LNCaP clone FGC (cell line): ENCODE measurements at regions not wholly inside any gene's neighbourhood (a gene's known extent, or its start where the extent isn't known, plus 50 kb on each side); places are given as distances from the start of the nearest gene placed in this dataset.

Source experiments
- DNase-seq: peaks from one replicate; pipeline ENCODE4 v3.0.0-alpha.2; 2011; ENCODE audit warnings: low read depth
- H3K4me3 ChIP-seq: 2 replicates; pipeline ENCODE4 v1.5.1; 2011; ENCODE audit warnings: mild to moderate bottlenecking, low read depth, low read length, control low read depth
- CTCF ChIP-seq: IDR thresholded peaks from 2 replicates; pipeline ENCODE4 v1.5.1; 2012; ENCODE audit warnings: mild to moderate bottlenecking; ENCODE audit not compliant: control insufficient read depth, insufficient read depth; ENCODE audit errors: extremely low read depth

GRCh38 chr3:952906-953305, 139.9 kb upstream of the CNTN6 start:
- DNase-seq: no peak
- no peak overlapping the region for H3K4me3 ChIP-seq
- TF ChIP-seq CTCF: no peak

- H3K4me3 ChIP-seq: no peak overlapping the region
- DNase-seq: no peak
- TF ChIP-seq CTCF: no peak
Observed at GRCh38 chr3:963255-963654, 129.6 kb upstream of the CNTN6 start.

- no peak for DNase-seq
- no peak overlapping the region for H3K4me3 ChIP-seq
- no peak for TF ChIP-seq CTCF
Observed at GRCh38 chr3:963755-964154, 129.1 kb upstream of the CNTN6 start.

- no peak overlapping the region for H3K4me3 ChIP-seq
- DNase-seq: no peak
- TF ChIP-seq CTCF: no peak
Observed at GRCh38 chr3:965826-966225, 127.0 kb upstream of the CNTN6 start.

GRCh38 chr3:966341-966740, 126.5 kb upstream of the CNTN6 start:
- H3K4me3 ChIP-seq: no peak overlapping the region
- no peak for TF ChIP-seq CTCF
- no peak for DNase-seq

- TF ChIP-seq CTCF: no peak
- DNase-seq: no peak
- no peak overlapping the region for H3K4me3 ChIP-seq
Observed at GRCh38 chr3:973340-973739, 119.5 kb upstream of the CNTN6 start.

GRCh38 chr3:976006-976405, 116.8 kb upstream of the CNTN6 start:
- no peak overlapping the region for H3K4me3 ChIP-seq
- DNase-seq: no peak
- TF ChIP-seq CTCF: no peak
